GM18873 (cell line): ENCODE measurements at regions not wholly inside any gene's neighbourhood (a gene's known extent, or its start where the extent isn't known, plus 50 kb on each side); places are given as distances from the start of the nearest gene placed in this dataset.
"Not testable (repeated sequence)": the region's sequence is repeated elsewhere in the genome, so short reads cannot be mapped to it uniquely, and the experiment has no call there.

Experiments
- ATAC-seq: cut with Tn5 transposase; IDR thresholded peaks from one replicate; pipeline ENCODE4 v1.9.1; 2021; ENCODE audit warnings: mild to moderate bottlenecking, moderate library complexity, moderate number of reproducible peaks; ENCODE audit not compliant: unreplicated experiment, low FRiP score

DNA sequence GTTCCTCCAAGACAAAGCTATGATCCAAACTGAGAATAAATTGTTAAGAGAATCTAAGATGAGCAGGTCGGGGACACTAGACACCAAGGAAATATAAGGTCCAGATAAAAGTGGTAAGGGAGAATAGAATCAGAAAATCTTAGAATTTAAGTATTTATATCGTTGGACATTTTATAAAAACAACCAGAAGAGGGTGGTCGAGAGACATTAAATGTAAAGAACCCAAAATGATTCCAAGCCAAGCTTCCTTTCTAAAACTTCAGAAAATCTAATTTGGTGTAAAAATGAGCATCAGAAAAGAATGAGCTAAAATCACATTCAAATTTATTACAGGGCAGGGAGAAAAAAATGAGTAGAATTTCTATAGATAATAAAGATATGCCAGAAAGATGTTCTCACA, 97.8 kb upstream of the OGFRL1 start:
- ATAC-seq: no peak

DNA sequence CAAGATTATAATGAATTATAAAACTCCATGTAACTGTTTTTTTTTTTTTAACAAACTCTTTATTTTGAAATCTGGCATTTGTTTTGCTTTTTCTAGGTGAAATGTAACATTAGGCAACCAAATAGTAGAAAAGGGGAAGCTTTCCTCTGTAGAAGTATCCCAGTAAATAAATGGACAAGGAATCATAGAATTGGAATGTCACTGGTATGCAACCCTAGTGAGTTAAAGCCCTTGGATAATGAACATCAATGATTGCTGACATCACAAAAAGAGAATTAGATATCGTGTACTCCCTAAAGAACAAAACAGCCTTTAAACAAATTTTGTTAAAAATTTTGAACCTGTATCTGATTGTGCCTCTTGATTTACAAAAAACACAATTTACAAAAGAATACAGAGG, 93.9 kb upstream of the OGFRL1 start:
- ATAC-seq: no peak

DNA sequence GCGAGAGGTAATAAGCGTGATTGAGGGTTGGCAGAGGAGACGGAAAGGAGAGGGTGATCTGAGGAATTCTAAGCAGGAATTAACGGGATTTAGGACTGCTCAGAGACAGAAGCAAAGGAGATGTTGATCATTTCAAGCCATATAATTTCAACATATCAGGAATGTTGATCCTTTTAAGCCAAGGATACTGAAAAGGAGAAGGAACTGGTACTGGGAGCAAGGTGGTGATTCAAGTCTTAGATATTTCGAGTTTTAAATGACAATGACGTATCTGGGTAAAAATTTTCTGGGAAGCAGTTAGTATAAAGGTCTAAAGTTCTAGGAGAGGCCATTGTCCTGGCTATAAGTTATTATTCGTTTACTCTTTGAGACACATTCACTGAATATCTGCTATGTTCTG, 91.3 kb upstream of the OGFRL1 start:
- no peak for ATAC-seq

DNA sequence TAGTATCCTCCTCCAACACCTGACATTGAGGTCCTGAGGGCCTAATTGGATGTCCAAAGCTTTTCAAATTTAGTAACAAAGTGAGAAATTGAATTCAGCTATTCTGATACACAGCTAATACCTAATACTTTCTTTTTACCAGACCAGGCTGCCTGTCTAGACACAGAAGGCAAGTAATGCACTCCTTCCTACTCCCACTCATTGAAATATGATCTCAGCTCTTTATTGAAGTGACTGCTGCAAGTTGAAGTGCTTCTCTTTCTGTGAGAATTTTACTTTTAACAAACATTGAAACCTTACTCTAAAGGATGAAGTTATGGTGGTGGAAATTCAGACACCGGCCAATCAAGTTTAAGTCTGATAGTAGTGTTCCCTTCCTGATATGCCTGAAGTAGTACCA, 90.8 kb upstream of the OGFRL1 start:
- no peak for ATAC-seq

DNA sequence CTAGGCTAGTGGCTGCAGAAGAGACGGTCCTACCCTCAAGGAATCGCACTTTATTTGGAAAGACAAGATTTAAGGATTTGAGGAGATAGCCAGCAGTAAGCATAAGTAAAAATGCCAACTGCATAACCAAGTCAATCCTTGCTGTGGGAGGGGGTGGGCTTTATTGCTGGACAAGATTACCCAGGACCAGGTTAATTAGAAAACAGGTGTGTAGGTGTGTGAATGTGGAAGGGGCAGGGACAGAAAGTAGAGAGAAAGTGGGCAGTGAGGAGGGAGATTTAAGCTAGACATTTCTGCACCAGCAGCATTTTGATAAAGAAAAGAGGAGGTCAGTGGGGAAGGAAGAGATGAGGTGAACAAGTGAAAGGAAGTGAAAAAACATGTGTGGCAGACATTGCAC, 89.7 kb upstream of the OGFRL1 start:
- ATAC-seq: no peak

DNA sequence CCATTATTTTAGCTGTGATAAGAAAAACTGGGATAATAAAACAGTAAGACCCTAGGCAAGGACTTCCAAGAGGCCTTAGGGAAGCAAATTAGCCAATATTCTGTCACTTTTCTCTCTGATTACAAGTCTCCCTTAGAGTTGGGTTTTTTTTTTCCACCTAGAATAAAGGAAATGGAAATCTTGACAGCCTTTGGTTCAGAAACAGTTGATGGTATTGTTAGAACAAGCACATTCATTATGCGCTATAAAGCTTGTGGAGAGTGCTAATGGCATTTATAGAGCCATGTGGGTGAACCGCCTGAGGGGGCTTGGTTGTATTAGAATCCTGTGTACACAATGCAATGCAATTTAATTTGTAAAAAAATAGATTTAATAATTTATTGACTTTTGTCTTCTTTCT, 88.9 kb upstream of the OGFRL1 start:
- ATAC-seq: no peak

DNA sequence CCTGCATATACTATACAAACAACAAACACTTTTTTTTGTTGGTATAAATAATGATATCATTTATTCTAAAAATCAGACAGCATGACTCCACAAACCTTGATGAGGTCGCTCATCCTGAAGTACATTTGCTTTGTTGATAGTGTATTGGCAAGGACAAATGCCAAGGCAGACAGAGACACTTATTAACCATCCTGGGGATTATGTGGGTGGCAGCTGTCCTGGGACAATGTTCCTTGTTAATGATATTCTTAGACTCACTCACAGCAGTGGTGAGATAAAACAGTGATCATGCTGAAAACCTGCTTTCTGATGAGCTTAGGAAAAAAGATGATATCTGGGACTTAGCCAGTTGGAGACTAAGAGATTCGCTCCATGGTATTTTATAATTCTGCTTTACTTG, 85.4 kb upstream of the OGFRL1 start:
- ATAC-seq: no peak

DNA sequence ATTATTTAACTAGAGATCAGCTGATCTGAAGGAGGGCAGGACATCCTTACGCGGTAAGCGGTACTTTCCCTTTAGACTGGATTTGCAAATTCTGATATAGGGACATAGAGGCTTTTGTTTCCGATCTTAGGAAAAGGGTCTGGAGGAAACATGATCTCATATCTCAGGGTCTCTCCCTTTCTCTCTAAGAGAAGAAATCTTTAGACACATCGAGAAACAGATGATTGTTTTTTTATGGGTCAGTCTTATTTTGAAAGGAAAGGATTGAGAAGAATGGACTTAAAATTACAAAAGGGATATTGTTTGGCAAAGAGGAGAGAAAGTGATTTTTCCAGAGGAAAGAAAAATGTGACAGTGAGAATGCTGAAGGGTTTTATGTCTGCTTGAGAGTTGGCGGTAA, 83.9 kb upstream of the OGFRL1 start:
- no peak for ATAC-seq

DNA sequence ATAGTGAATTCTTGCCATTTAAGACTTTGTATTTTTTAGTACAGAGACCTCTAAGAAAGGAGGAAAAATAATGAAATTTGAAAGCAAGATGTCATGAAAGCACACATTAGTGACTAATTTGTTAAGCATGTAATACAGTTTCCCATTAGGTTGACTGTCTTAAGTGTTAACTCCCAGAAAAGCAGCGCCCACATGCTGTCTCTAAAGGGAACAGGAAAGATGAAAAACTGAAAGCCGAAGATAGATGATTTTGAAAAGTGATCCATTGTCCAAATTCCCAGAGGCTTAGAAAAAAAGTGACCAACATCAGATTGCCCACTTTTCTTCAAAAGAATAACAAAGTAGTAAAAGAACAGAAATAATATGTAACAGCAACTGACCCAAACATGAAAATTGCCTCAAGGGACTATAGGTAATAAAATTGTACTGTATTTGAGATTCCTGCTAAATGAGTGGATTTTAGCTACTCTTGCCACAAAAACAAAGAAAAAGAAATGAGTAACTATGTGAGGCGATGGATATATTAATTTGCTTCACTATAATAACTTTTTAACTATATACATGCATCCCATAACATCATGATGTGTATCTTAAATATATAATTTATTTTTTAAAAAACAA, 83.2 kb upstream of the OGFRL1 start:
- ATAC-seq: no peak

DNA sequence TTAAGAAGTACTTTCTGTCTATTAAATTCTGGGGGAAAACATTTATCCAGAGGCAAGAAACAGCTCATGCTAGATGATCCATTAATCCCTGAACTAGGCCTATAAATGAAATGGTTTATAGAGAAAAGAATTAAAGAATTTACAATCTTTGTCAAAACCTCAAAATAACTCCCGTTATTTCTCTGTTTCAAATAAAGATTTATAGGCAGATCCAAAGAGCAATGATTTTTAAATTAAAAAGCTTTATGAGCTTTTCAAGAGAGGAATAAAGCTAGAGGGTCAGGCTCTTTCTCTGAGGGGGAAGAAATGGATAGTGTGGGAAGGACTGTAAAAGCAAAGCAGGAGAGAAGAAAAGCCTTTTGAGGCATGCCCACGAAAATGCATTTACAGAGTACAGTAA, 82.5 kb upstream of the OGFRL1 start:
- no peak for ATAC-seq

DNA sequence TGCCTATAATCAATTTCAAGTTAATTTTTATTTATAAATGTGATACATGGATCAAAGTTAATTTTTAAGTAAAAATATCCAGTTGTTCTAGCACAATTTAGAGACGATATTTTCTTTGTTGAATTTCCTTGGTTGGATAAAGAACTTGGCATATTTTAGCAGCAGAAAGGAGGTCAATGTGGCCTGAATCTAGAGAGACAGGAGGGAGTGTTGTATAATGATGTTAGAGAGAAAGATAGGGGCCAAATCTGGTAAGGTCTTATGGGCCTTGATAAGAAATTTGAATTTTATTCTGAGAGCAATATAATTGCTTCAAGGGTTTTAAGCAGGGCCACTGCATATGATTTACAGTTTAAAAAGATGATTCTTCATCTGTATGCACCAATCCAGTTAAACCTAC, 79.4 kb upstream of the OGFRL1 start:
- ATAC-seq: no peak

DNA sequence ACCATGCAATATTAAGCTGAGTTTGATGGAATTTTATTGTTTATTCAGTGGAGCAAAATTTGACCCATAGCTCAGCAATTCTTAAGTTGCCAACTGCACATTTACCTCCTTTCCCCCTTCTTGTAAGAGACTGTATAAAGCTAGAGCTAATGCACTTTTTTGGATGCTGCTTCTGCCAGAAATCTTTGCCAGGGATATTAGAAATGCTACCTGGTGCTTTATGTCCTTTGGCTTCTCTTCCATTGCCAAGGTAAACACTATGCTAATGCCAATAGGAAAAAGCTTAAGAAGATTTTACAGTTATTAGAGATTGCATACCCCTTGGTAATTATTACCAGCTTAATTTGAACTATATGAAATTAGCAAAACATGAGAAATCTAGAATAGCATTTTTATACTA, 79.0 kb upstream of the OGFRL1 start:
- no peak for ATAC-seq

DNA sequence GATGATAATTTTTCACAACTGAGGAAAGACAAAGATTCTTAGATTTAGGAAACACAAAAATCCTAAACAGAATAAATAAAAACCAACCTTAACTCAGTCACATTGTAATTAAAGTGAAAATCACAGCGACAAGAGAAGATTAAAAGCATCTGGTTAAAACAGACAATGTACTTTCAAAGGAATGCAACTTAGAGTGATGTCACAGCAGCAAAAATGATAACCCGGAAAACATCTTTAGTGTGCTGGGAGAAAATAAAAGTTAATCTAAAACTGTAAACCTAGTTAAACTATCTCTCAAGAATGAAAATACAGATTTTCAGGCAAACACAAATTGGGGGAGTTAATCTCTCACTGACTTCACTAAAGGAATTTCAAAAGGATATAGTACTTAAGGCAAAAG, 76.8 kb upstream of the OGFRL1 start:
- no peak for ATAC-seq

DNA sequence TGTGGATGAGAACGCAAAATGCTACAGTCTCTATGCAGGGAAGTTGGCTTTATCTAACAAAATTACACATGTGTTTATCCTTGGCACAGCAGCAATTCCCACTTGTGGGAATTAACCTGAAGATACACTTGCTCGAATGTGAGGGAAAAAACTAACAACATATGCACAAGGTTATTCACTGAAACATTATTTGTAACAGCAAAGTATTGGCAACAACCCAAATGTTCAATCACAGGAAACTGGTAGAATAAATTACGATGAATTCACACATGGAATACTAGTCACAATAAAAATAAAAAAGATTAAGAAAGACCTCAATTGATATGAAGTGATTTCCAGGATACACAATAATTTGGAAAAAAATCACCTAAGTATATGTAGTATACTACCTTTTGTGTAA, 68.1 kb upstream of the OGFRL1 start:
- ATAC-seq: no peak

DNA sequence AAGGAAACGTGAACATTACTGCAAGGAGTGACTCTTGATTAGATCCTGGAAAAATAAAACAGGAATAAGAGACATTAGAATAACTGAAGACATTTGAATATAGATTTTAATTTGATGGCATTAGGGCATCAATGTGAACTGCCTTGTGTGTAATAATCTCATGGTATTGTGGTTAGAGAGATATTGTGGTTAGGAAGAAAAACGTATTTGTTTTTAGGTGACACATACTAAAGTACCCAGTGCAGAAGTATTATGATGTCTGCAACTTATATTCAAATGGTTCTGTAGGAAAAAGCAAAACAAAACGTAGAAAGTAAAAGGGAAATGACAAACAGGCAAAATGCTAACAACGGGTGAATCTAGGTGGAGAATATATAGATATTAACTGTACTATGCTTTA, 65.9 kb upstream of the OGFRL1 start:
- ATAC-seq: no peak

DNA sequence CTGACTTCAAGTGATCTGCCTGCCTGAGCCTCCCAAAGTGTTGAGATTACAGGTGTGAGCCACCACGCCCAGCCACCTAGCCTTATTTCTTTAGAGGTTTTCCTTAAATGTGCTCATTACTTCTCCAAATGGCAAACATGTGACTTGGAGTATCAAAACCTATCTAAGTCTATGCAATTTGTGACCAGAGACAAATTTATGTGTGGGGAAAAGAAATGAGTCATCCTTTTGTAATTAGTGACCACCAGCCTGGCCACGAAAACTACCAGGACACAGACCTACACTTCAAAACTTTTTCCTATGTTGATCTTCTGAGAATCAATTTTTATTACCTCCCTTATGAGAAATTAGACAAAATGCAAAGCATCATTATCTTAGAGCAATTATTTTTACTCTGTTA, 64.6 kb upstream of the OGFRL1 start:
- no peak for ATAC-seq

DNA sequence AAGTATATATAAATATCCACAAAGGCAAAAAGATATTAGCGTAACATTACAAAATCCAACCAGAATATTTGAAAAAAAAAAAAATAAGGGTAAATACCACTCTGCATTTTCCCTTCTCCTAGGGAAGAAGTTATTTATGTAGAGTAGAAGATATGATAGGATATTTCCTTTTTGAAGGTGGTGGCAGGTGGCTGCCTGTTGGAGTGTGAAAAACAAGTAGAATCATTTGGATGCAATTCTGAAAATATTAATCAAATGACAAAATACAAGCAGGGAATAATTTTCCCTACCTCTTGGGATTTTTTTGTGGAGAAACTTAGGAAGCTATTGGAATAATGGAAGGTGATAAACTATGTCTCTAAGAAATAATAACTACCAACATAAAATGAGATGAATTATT, 62.5 kb upstream of the OGFRL1 start:
- ATAC-seq: no peak

DNA sequence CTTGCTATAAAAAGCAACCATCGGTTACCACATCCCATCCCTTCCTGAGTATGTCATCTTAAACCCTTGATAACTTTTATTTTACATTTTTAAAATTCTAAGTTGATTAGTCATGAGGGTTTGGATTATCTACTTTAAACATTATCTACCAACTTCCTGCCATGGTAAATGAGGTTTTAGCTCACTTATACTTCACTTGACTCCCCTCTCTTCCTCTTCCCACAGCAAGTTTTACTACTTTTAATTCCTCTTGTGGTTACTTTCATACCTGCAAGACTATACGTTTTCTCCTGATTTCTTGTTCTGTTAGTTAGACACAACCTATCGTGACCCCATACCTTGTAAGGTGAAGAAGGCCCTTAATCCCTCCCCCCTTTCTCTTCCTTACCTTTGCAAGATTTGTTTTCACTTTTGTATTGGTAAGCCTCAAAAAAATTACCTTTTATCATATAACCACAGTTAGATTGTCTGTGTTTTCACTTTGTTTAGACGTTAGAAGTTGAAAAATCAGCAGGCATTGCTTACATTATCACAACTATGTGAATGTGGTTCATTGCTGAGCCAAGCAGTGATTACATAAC, 60.1 kb upstream of the OGFRL1 start:
- ATAC-seq: no peak

DNA sequence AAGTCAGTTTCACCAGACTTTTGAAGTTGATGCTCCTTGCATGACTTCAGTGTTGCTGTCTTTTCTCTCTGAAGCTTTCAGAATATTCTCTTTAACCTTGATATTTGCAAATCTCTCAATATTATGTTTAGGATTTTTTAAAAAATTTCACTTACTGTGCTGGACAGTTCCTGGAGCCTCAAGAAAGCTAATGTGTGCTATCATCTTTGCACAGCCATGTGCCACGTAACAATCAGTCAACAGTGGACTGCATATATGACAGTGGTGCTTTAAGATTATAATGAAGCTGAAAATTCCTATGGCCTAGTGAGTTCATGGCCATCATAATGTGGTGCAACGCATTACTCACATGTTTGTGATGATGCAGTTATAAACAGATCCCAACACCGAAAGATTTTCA, 59.1 kb upstream of the OGFRL1 start:
- no peak for ATAC-seq

DNA sequence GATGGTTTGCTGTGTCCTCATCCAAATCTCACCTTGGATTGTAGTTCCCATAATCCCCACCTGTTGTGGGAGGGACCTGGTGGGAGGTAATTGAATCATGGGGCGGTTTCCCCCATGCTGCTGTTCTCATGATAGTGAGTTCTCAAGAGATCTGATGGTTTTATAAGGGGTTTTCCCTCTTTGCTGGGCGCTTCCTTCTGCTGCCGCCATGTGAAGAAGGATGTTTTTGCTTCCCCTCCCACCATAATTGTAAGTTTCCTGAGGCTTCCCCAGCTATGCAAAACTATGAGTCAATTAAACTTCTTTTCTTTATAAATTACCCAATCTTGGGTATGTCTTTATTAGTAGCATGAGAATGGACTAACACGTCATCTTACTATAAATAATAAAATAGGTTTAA, 55.7 kb upstream of the OGFRL1 start:
- not testable (repeated sequence) for ATAC-seq

DNA sequence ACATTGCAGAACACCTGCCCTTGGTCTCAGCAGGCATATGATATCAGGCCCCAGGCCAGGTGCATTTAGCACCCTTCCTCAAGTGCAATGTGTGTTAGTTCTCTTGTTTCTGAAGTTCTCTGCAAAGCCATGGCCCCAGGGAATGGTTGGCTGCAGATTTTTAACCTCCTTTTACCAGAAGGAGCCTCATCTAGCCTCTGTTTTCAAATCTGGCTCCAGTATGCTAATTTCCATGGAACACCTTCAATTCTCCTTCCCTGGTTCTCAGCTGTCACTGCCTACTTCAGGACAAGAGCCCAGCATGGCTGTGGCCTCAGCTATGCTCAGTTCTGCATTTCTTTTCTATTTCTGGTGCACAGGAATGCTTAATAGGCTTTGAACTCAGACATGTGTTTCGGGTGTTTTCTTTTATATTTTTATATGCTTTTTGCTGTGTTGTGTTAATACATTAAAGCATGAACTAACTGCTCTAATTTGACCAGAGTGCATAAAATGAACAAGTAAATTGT, 51.6 kb upstream of the OGFRL1 start:
- no peak for ATAC-seq

DNA sequence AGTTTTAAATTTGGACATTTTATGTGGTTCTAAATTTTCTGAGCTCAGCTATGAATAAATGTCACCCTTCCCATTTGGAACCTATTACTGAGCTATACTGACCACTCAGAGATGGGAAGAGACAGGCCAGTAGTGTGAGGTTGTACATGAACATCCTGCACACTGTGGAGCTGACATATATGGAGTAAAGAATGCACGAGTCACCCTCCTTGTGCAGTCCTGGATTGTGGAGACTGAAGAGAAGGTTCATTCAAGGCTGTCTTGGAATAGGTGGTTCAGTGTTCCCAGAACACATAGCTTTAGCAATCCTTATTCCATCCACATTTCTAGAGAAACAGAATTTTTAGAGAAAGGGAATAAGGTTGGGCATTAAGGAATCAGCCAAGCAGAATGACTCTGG, 50.3 kb upstream of the OGFRL1 start:
- no peak for ATAC-seq
